ENCODE measurements at regions not wholly inside any gene's neighbourhood (a gene's known extent, or its start where the extent isn't known, plus 50 kb on each side); places are given as distances from the start of the nearest gene placed in this dataset.

GRCh38 chr15:29998033-29998432 is 84.7 kb upstream of the GOLGA8J start:
- H3K9me3 ChIP-seq = no peaks in the 10 kb centered on the region
- H3K27me3 ChIP-seq = no peaks in the 10 kb centered on the region
- no peak for TF ChIP-seq EP300 (IDR thresholded peaks at IDR 0.05)
- H3K27ac ChIP-seq = no peak overlapping the region
- 8 to 51% methylated on average over 2 of the region's 2 CpGs for WGBS, 2 donors
- intact Hi-C loops (cut with DNase I) = no loop called here
- DNase-seq = no peak
- no peaks in the 10 kb centered on the region for H3K36me3 ChIP-seq
- no peaks in the 10 kb centered on the region for H3K4me1 ChIP-seq
- H3K4me3 ChIP-seq = no peak overlapping the region

DNA sequence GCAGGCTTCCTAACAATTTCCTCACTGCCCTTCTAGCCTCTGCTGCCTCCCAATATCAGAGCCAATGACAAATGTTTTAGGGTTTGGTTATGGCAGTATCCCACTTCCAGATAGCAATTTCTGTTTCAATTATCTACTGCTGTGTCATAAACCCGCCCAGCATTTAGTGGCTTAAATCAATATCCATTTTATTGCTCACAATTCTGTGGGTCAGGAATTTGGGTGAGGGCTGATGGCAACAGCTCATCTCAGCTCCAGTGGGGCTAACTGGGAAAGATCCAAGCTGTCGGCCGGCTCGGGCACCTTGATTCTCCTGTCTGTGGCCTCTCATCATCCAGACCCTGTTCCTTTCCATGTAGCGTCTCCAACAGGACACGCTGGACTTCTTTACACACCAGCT is 85.3 kb upstream of the GOLGA8J start:
- Histone ChIP-seq H3K27me3 (no peaks in the 10 kb centered on the region), H3K9me3 (no peaks in the 10 kb centered on the region), H3K4me3 (no peak overlapping the region), H3K4me1 (no peaks in the 10 kb centered on the region), H3K36me3 (no peaks in the 10 kb centered on the region), H3K27ac (no peak overlapping the region)
- WGBS, 2 donors = 19 to 70% methylated on average over 6 of the region's 6 CpGs
- intact Hi-C loops (cut with DNase I) = no loop called here
- TF ChIP-seq POLR2AphosphoS5 (IDR thresholded peaks at IDR 0.05) (no peak), EP300 (IDR thresholded peaks at IDR 0.05) (no peak), POLR2A (IDR thresholded peaks at IDR 0.05) (no peak), CTCF (IDR thresholded peaks at IDR 0.05) (no peak)
- no peak for DNase-seq

DNA sequence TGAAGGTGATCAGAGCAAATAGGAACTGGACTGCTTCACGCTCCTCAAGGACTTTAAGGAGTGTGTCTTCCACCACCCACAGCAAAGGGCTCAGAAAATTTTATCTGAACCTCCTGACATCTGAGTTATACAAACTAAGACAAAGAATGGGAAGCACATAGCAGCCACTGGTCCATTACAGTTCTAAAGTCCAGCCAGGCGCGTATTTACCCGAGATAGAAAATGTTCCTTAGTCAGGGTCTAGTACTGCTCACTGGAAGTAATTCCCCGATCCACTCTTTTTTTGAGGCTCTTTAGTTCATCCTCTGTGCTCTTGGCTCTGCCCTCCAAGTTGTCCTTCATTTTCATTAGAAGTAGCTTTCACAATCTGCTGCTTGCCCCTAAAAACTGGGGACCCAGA is 88.5 kb upstream of the GOLGA8J start:
- no peaks in the 10 kb centered on the region for H3K9me3 ChIP-seq
- DNase-seq = no peak
- no peak overlapping the region for H3K27ac ChIP-seq
- no peak overlapping the region for H3K4me3 ChIP-seq
- no peaks in the 10 kb centered on the region for H3K36me3 ChIP-seq
- intact Hi-C loops (cut with DNase I) = no loop called here
- H3K27me3 ChIP-seq = no peaks in the 10 kb centered on the region
- TF ChIP-seq EP300 (IDR thresholded peaks at IDR 0.05) = no peak
- TF ChIP-seq POLR2A (IDR thresholded peaks at IDR 0.05) = no peak
- TF ChIP-seq POLR2AphosphoS5 (IDR thresholded peaks at IDR 0.05) = no peak
- TF ChIP-seq CTCF (IDR thresholded peaks at IDR 0.05) = no peak
- no peaks in the 10 kb centered on the region for H3K4me1 ChIP-seq
- WGBS, 2 donors = 84 to 90% methylated on average over 5 of the region's 5 CpGs

GRCh38 chr15:29990954-29991353 is 91.8 kb upstream of the GOLGA8J start:
- H3K9me3 ChIP-seq = no peaks in the 10 kb centered on the region
- no peak for DNase-seq
- H3K36me3 ChIP-seq = no peaks in the 10 kb centered on the region
- no peaks in the 10 kb centered on the region for H3K27me3 ChIP-seq
- 76 to 83% methylated on average over 4 of the region's 4 CpGs for WGBS, 2 donors
- intact Hi-C loops (cut with DNase I) = no loop called here
- TF ChIP-seq EP300 (IDR thresholded peaks at IDR 0.05) (no peak), POLR2AphosphoS5 (IDR thresholded peaks at IDR 0.05) (no peak), POLR2A (IDR thresholded peaks at IDR 0.05) (no peak), CTCF (IDR thresholded peaks at IDR 0.05) (no peak)
- peaks cover 0 to 10% (median 2%) of the 10 kb centered on the region in 4 donors for H3K4me1 ChIP-seq
- no peak overlapping the region for H3K27ac ChIP-seq
- H3K4me3 ChIP-seq = no peak overlapping the region

- Histone ChIP-seq H3K9me3 (no peaks in the 10 kb centered on the region), H3K27ac (no peak overlapping the region), H3K4me1 (peaks cover 0 to 10% (median 2%) of the 10 kb centered on the region in 4 donors), H3K27me3 (no peaks in the 10 kb centered on the region), H3K36me3 (no peaks in the 10 kb centered on the region), H3K4me3 (no peak overlapping the region)
- DNase-seq = no peak
- intact Hi-C loops (cut with DNase I) = no loop called here
- 50 to 69% methylated on average over 2 of the region's 2 CpGs for WGBS, 2 donors
- TF ChIP-seq CTCF (IDR thresholded peaks at IDR 0.05) (no peak), POLR2A (IDR thresholded peaks at IDR 0.05) (no peak), EP300 (IDR thresholded peaks at IDR 0.05) (no peak), POLR2AphosphoS5 (IDR thresholded peaks at IDR 0.05) (no peak)
These were observed 92.7 kb upstream of the GOLGA8J start for GRCh38 chr15:29990035-29990434.

All from sigmoid colon (tissue), 6 donors.